ENCODE measurements at regions not wholly inside any gene's neighbourhood (a gene's known extent, or its start where the extent isn't known, plus 50 kb on each side); places are given as distances from the start of the nearest gene placed in this dataset.

DNA sequence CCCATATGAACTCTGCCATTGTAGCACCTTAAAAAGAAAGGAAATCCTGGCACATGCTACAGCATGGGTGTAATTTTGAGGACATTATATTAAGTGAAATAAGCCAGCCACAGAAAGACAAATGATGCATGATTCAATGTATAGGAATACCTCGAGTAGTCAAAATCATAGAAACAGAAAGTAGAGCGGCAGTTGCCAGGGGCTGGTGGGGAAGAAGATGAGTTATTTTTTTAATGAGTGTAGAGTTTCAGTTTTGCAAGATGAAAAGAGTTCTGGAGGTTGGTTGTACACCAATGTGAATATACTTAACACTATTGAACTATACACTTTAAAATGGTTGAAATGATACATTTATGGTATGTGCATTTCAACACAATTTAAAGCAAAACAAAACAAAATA, 133.0 kb downstream of the ZDHHC21 start:
- no peak for TF ChIP-seq CTCF (IDR thresholded peaks at IDR 0.05; ENCODE audit: low read depth, low read length, missing control alignments)
- Histone ChIP-seq H3K4me3 (ENCODE audit: low read depth, low read length) (no peak overlapping the region), H3K27ac (no peak overlapping the region), H3K36me3 (replicated peaks) (no peaks in the 10 kb centered on the region), H3K27me3 (replicated peaks) (no peaks in the 10 kb centered on the region)
- in situ Hi-C loops (cut with HindIII; ENCODE audit: low pct_ligation_motif_present, low sequenced_read_pairs): no loop called here
- no peak for DNase-seq

DNA sequence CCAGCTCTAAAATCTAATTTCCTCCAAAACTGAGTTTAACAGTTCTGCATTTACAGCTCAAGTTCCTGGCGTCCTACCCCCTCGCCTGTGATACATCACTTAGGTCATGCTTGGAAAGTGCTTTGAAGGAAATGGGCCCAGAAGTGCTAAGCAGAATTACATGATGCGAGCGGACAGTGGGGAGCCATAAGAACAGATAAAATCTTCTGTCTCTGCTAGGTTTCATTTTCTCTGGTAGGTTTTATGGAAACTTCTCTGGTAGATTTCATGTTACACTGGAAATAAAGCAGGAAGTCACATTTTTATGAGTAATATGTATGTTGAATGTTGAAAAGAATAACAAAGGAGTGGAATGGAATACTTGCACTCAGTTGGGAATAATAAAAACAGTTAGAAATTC, 138.3 kb downstream of the ZDHHC21 start:
- in situ Hi-C loops (cut with HindIII; ENCODE audit: low pct_ligation_motif_present, low sequenced_read_pairs): no loop called here
- TF ChIP-seq CTCF (IDR thresholded peaks at IDR 0.05; ENCODE audit: low read depth, low read length, missing control alignments): no peak
- DNase-seq: peak; percentile 19
- Histone ChIP-seq H3K27me3 (replicated peaks) (no peaks in the 10 kb centered on the region), H3K27ac (no peak overlapping the region), H3K36me3 (replicated peaks) (no peaks in the 10 kb centered on the region), H3K4me3 (ENCODE audit: low read depth, low read length) (no peak overlapping the region)

GRCh38 chr9:14547245-14548060, 145.8 kb downstream of the ZDHHC21 start:
- in situ Hi-C loops (cut with HindIII; ENCODE audit: low pct_ligation_motif_present, low sequenced_read_pairs): no loop called here
- Histone ChIP-seq H3K36me3 (replicated peaks) (no peaks in the 10 kb centered on the region), H3K27me3 (replicated peaks) (no peaks in the 10 kb centered on the region), H3K27ac (no peak overlapping the region), H3K4me3 (ENCODE audit: low read depth, low read length) (no peak overlapping the region)
- no peak for DNase-seq
- peak; percentile 17 for TF ChIP-seq CTCF (IDR thresholded peaks at IDR 0.05; ENCODE audit: low read depth, low read length, missing control alignments)

- no peak for DNase-seq
- Histone ChIP-seq H3K36me3 (replicated peaks) (no peaks in the 10 kb centered on the region), H3K4me3 (ENCODE audit: low read depth, low read length) (no peak overlapping the region), H3K27ac (no peak overlapping the region), H3K27me3 (replicated peaks) (no peaks in the 10 kb centered on the region)
- no peak for TF ChIP-seq CTCF (IDR thresholded peaks at IDR 0.05; ENCODE audit: low read depth, low read length, missing control alignments)
- in situ Hi-C loops (cut with HindIII; ENCODE audit: low pct_ligation_motif_present, low sequenced_read_pairs): no loop called here
Observed at GRCh38 chr9:14546693-14547092, 146.5 kb downstream of the ZDHHC21 start.

- DNase-seq: no peak
- Histone ChIP-seq H3K36me3 (replicated peaks) (no peaks in the 10 kb centered on the region), H3K4me3 (ENCODE audit: low read depth, low read length) (no peak overlapping the region), H3K27me3 (replicated peaks) (no peaks in the 10 kb centered on the region), H3K27ac (no peak overlapping the region)
- in situ Hi-C loops (cut with HindIII; ENCODE audit: low pct_ligation_motif_present, low sequenced_read_pairs): no loop called here
- no peak for TF ChIP-seq CTCF (IDR thresholded peaks at IDR 0.05; ENCODE audit: low read depth, low read length, missing control alignments)
Observed at GRCh38 chr9:14542071-14542470, 151.2 kb downstream of the ZDHHC21 start.

GRCh38 chr9:14538526-14538925, 154.7 kb downstream of the ZDHHC21 start:
- in situ Hi-C loops (cut with HindIII; ENCODE audit: low pct_ligation_motif_present, low sequenced_read_pairs): no loop called here
- DNase-seq: no peak

More at GRCh38 chr9:14538526-14538925, 154.7 kb downstream of the ZDHHC21 start:
- no peaks in the 10 kb centered on the region for H3K27me3 ChIP-seq (replicated peaks)
- H3K4me3 ChIP-seq (ENCODE audit: low read depth, low read length): no peak overlapping the region
- TF ChIP-seq CTCF (IDR thresholded peaks at IDR 0.05; ENCODE audit: low read depth, low read length, missing control alignments): no peak
- H3K36me3 ChIP-seq (replicated peaks): no peaks in the 10 kb centered on the region
- H3K27ac ChIP-seq: no peak overlapping the region

All from brain microvascular endothelial cell (primary cell).